C4-2B (cell line): ENCODE measurements at regions not wholly inside any gene's neighbourhood (a gene's known extent, or its start where the extent isn't known, plus 50 kb on each side); places are given as distances from the start of the nearest gene placed in this dataset.

Experiments
- CTCF ChIP-seq: fragments of 450-650 bp; conservative IDR thresholded peaks from 2 replicates; pipeline ENCODE4 v1.5.1; 2017; ENCODE audit warnings: mild to moderate bottlenecking
- ZFX ChIP-seq: fragments of 450-650 bp; IDR thresholded peaks from 2 replicates; pipeline ENCODE4 v1.6.1; 2017

DNA sequence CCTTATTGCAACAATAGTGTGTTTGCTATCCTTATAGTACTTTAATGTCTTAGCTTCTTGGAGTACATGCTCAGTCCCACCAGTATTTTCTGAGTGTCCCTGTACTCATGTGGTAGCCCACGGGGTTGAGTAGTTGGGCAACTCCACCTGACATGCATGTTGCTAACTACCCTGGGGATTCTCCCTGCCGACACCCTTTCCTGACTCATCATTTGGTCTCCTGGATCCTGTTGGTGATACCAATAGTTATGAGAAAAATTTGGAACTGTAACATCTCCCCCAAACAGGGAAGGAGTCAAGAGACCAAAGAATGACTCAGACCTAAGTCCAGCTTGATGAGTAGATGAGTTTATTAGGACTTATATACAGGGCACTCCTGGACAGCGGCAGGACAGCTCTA lies 101.6 kb downstream of the BRMS1L start:
- TF ChIP-seq CTCF (no peak), ZFX (no peak)
